ENCODE measurements at regions not wholly inside any gene's neighbourhood (a gene's known extent, or its start where the extent isn't known, plus 50 kb on each side); places are given as distances from the start of the nearest gene placed in this dataset.

GRCh38 chr12:61610143-61610542, 650.1 kb upstream of the USP15 start:
- DNase-seq (no peak), ATAC-seq (no peak)

DNA sequence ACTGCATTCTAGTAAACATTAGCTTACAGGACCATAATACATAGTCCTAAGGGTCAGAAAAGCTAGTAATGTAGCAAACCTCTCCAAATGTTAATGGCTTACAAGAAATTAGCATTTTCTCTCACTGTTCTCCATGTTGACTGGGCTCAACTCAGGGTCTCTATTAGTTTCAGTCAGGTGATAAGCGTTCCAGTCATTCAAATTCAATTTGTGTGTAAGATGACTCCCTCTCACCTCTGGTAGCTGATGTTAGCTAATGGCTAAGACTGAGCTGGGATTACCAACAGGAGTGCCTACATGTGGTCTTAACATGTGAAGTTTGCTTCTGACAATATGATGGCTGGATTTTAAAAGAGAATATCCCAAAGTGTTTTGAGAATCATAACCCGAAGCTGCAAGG, 630.5 kb upstream of the USP15 start:
- DNase-seq, result no peak

DNA sequence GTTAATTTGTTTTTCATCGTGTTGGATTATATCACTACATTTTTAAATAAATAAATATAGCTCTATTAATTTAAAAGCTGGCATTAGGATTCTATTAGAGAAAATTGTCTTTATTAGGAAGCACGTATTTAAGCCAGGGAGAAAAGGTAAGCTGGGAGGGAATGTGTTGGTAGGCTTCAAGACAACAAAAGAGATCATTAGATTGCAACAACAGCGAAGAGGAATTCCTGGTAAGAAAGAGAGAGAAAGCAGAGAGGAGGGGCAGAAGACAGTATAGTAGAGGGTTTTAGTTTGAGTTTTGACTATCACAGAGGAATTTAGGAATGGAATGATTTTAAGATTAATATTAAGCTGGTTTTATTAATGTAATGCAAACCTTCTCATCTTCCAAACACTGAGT, 613.6 kb upstream of the USP15 start:
- ATAC-seq (no peak), DNase-seq (no peak)

More for the DNA sequence above, 630.5 kb upstream of the USP15 start:
- no peak for ATAC-seq

GRCh38 chr12:61647566-61647965, 612.6 kb upstream of the USP15 start:
- DNase-seq, result no peak
- ATAC-seq, result no peak

DNA sequence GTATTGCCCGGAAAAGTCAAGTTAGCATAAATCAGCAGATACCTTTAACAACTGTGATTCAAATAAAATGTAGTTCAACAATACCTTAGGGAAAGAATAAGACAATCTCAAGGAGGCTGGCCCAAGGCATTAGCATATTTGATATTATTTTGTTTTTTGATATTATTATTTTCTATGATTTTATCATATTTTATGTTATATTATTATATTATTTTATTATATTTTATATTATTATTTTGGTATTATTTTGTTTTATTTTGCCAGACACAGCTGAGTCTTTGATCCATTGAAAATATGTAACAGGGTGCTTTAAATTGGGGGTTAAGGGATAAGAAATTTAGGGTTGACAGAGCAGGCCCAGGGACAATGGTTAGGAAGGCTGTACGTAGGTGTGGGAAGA, 607.9 kb upstream of the USP15 start:
- no peak for ATAC-seq
- DNase-seq, result no peak

DNA sequence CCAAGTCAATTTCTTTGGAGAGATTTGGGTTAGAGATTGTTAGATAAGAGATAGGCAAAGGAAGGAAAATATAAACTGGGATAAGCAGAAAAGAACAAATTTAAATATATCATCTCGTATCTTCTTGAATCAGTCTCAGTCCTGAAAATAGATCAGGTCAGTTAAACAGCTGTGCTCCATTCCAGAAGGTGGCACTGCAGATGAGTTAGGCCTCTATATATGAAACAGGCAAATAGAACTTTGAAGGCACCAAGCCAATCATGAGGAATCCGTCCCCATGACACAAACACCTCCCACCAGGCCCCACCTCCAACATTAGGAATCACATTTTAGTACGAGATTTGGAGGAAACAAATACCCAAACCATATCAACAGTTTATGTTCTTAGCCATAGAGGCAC, 605.5 kb upstream of the USP15 start:
- DNase-seq (no peak), ATAC-seq (no peak)

DNA sequence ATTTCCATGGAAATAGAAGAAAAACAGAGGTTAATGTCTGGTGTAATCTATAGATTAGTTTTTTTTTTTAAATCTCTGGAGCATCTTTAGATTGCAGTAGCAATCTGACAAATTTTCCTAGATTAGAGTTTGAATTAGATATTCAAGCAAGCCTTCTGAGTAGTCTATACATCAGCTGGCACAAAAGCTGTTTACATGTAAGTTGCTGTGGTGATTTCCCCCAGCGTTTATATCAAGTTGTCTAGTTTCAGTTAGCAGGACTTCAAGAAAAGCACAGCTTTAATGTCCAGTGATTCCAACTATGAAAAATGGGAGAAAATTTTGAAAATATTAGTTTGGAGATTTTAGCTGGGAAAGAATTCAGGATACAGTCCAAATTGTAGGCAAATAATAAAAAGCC, 605.0 kb upstream of the USP15 start:
- ATAC-seq (no peak), DNase-seq (no peak)

- DNase-seq (no peak), ATAC-seq (no peak)
Observed at GRCh38 chr12:61667676-61668075, 592.5 kb upstream of the USP15 start.

DNA sequence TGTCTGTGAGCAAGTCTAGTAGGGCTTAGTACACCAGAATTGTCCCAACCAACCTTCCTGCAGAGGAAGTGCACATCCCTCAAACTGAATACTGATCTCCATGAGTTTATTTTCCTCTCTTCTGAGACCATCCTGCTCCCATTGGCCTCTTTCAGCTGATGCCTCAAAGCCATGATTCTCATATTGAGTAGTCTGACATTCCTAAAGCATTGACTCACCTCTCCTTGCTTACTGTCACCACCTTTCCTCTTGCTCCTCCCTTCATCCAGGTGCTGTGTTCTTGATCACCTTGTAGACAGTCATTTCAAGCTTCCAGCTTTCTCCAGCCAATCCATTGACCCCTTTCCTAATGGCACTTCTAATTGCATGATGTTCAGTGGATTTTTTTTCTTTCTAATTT, 583.7 kb upstream of the USP15 start:
- DNase-seq (no peak), ATAC-seq (no peak)

DNA sequence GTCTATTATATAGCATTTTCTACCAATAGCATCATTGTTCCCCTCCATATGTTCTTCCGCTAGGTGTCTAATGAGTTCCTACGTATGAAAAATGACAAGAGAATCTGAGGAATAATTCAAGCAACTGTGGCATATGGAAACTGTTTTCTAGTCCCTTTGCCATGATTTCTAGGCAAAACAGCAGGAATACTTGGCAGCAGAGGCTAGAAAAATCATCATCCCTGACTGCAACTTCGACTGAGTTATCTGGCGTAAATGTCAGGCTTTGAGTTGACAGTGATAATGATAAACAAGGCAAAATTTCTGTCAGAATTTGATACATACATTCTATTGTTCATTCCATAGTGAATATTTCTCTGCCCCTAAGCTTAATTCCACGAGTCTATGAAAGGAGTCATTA, 572.8 kb upstream of the USP15 start:
- no peak for ATAC-seq
- DNase-seq, result no peak

- no peak for DNase-seq
Observed at GRCh38 chr12:61694214-61694613, 566.0 kb upstream of the USP15 start.

DNA sequence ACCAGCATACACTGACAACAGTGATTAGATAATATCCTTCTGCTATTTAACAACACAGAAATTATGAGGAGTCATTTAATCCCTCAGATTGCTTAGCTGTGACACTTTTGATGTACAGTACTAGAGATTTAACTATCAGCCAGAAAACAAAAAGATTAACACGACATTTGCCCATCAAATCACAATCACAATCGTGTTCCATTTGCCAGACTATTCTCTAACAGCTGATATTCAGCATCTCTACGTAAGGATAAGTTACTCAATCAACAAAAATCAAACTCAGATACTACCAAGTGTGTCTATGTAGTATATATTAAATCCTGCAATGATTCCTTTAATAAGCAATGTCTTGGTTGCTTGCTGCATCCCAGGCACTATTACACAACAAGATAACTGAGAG, 558.7 kb upstream of the USP15 start:
- DNase-seq, result no peak
- ATAC-seq, result no peak

More at GRCh38 chr12:61694214-61694613, 566.0 kb upstream of the USP15 start:
- ATAC-seq, result no peak

GRCh38 chr12:61706783-61707182, 553.4 kb upstream of the USP15 start:
- ATAC-seq (no peak), DNase-seq (no peak)

DNA sequence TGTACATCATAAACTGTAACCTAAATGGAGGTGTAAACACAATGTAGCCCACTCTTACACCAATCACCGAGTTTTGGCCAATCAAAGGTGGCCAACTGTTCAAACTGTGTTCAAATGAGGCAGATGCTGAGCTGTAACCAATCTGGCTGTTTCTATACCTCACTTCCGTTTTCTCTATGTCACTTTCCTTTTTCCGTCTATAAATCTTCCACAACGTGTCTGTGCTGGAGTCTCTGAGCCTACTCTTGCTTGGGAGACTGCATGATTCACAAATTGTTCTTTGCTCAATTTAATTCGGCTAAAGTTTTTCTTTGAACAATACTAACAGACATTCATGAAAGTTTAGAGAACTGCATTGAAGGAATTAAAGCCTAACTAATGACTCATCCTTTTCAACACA, 547.1 kb upstream of the USP15 start:
- ATAC-seq, result no peak
- DNase-seq, result no peak

- DNase-seq, result no peak
- no peak for ATAC-seq
Observed at GRCh38 chr12:61717986-61718385, 542.2 kb upstream of the USP15 start.

DNA sequence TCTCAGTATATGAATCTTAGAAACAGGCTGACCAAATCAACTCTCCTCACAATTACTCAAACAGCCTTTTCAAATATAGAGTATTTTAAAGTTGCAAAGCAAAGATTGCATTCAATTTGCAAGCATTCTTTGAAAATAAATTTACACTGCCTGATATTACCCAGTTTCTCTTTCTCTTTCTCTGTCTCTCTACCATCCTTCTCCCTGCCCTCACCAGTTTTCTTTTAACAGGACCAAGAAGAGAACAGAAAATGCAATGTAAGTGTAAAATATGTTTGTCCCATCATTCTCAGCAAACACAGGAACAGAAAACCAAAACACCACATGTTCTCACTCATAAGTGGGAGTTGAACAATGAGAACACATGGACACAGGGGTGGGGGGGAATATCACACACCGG, 520.3 kb upstream of the USP15 start:
- ATAC-seq (no peak), DNase-seq (no peak)

GRCh38 chr12:61750604-61751003, 509.6 kb upstream of the USP15 start:
- no peak for DNase-seq
- no peak for ATAC-seq

- no peak for ATAC-seq
- DNase-seq, result no peak
Observed at GRCh38 chr12:61754214-61754613, 506.0 kb upstream of the USP15 start.

DNA sequence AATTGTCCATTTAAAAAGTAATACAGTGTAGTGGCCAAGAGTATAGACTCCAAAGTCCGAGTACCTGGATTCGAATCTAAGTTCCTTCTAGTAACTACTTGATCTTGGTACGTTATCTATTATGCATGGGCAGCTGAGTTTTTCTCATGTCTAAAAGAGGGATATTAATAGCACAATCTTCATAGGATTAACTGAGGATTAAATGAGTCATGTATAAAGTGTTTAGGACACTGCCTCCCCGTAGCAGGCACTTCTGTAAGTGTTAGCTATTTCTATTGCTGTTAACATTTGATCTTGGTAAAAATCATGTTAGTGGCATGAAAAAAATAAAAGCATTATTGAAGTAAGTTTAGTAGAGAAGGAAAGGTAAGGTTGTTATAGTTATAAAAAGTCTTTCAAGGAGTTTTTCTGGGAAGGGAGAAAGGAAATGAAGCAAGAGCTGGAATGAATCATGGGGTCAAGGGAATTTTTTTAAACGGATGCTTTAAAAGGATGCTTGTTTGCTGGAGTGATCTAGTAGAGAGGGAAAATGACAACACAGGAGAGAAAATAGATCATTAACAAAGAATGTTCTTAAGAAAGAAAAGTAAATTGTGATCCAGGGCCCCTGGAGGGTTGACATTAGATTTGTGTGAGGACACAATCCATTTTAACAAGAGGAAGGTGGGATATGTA, 502.2 kb upstream of the USP15 start:
- ATAC-seq (no peak), DNase-seq (no peak)

DNA sequence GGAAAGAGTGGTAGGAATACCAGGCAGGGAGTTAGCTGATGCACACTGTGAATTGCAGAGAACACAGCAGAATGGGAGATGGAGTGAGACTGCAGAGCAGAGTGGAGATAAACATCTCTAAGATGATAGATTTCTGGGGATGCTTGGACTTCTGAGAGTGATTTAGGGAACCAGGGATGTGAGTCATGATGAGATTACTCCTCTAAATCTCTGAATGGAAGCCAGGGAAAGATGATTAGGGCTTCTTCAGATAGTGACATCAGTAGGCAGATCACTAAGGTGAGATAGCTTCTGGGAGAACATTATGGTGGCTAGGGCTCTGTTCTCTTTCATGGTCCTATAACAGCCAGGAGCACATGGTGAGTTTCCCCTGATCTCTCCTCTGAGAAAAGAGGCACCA, 501.5 kb upstream of the USP15 start:
- no peak for DNase-seq

GRCh38 chr12:61765926-61766325, 494.3 kb upstream of the USP15 start:
- ATAC-seq (no peak), DNase-seq (no peak)

More for the DNA sequence above, 501.5 kb upstream of the USP15 start:
- no peak for ATAC-seq

- DNase-seq (no peak), ATAC-seq (no peak)
Observed at GRCh38 chr12:61780435-61780834, 479.8 kb upstream of the USP15 start.

DNA sequence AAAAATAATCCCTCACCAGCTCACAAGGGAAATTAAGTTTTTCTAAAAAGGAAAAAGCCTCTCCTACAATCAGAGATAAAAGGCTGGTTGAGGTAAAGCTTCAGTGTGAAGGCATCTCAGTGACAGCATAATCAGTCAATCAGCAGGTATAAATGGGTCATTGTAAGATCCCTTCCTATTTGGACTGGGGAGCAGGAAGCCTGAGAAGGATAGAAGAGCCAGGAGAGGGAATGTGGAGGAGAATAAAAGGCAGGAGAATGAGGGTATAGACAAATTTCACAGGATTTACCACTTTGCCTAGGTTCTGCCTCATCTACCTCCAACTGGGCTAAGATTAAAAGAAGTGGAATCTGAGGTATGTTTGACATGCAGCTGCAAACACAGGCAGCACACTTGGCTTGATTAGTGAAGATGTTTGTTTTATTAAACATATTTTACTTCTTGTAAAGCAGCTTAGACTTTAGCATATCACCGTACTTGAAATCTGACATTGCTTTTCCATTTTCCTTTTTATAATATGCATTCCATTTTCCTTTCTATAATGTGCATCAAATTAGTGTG, 479.1 kb upstream of the USP15 start:
- no peak for ATAC-seq
- DNase-seq, result no peak

DNA sequence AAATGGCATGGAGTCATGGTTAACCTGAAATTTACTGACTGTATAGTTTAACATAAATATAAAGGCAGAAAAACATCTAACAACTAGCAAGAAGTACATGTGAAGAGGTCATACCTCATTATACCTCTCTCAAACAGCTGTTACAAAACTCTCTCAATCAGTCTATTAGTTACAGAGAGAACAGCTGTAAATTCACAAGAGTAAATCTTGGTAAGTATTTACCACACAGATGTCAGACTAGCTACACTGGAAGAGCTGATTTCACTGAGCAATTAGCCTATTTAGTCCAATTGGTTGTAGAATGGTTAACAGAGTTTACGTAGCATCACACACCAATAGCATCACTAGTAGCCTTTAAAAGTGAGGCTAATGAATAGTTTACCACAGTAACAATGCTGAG, 463.4 kb upstream of the USP15 start:
- no peak for DNase-seq
- no peak for ATAC-seq

GRCh38 chr12:61797266-61797665, 462.9 kb upstream of the USP15 start:
- ATAC-seq (no peak), DNase-seq (no peak)

All from stimulated activated naive CD8-positive, alpha-beta T cell treated with anti-CD3 and anti-CD28 coated beads, Interleukin-15, Interleukin-2, amounts not matched to agents 100 U/mL and 50 U/mL, for 24 hours (primary cell).